Gastrocnemius medialis (tissue), 4 donors: ENCODE measurements at regions not wholly inside any gene's neighbourhood (a gene's known extent, or its start where the extent isn't known, plus 50 kb on each side); places are given as distances from the start of the nearest gene placed in this dataset.

ENCODE experiments used
- POLR2A ChIP-seq, 2 donors: fragments of 450-650 bp; IDR thresholded peaks; one replicate each; pipeline ENCODE4 v1.6.1; 2017; ENCODE audit warnings: antibody characterized with exemption in 2 of 2, mild to moderate bottlenecking in 2 of 2, moderate library complexity in 2 of 2
- TF ChIP-seq, protein P1 (sequence below), 5 experiments: fragments of 450-650 bp in 3 of 5; fragments of 200-600 bp in 2 of 5; sonication (generic) in 2 of 5; IDR thresholded peaks in 4 of 5; conservative IDR thresholded peaks in 1 of 5; 1 replicate in 4 of 5; 2 replicates in 1 of 5; pipeline ENCODE4 v1.5.1; 2016 to 2019; ENCODE audit warnings: antibody characterized with exemption in 5 of 5, mild to moderate bottlenecking in 3 of 5, moderate library complexity in 3 of 5

DNA sequence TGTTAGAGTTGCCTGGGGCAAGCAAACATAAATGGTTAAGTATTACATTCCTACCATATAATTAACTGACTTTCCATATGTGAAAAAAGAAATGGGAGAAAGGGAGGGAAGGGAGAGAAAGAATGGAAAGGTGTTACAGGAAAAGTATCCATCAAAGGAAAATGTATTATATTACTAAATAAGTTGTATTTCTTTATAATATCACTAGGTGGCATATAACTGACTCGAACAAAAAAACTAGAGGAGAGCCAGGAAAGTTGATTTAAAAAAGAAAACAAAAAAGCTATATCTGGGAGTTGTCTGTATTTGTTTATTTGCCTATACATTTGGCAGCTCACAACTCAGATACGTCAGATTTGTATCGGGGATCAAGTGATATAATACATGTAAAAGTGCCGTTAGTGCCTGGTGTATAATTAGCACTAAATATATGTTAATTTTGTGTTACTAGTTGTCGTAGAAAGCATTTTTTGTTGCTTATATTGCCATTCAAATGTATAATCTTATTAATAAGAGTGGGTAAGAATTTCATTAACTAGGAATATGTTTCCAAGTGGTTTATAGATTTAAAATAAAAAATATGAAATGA, 59.6 kb upstream of the ADAMTS19 start:
- no peak for TF ChIP-seq POLR2A (IDR thresholded peaks at IDR 0.05)
- TF ChIP-seq, protein P1, sequence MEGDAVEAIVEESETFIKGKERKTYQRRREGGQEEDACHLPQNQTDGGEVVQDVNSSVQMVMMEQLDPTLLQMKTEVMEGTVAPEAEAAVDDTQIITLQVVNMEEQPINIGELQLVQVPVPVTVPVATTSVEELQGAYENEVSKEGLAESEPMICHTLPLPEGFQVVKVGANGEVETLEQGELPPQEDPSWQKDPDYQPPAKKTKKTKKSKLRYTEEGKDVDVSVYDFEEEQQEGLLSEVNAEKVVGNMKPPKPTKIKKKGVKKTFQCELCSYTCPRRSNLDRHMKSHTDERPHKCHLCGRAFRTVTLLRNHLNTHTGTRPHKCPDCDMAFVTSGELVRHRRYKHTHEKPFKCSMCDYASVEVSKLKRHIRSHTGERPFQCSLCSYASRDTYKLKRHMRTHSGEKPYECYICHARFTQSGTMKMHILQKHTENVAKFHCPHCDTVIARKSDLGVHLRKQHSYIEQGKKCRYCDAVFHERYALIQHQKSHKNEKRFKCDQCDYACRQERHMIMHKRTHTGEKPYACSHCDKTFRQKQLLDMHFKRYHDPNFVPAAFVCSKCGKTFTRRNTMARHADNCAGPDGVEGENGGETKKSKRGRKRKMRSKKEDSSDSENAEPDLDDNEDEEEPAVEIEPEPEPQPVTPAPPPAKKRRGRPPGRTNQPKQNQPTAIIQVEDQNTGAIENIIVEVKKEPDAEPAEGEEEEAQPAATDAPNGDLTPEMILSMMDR (IDR thresholded peaks at IDR 0.05 in 4 of 5, conservative IDR thresholded peaks at IDR 0.05 in 1 of 5), result peak in 1 of 5 experiments; percentile 27
